ENCODE measurements at regions not wholly inside any gene's neighbourhood (a gene's known extent, or its start where the extent isn't known, plus 50 kb on each side); places are given as distances from the start of the nearest gene placed in this dataset.

DNA sequence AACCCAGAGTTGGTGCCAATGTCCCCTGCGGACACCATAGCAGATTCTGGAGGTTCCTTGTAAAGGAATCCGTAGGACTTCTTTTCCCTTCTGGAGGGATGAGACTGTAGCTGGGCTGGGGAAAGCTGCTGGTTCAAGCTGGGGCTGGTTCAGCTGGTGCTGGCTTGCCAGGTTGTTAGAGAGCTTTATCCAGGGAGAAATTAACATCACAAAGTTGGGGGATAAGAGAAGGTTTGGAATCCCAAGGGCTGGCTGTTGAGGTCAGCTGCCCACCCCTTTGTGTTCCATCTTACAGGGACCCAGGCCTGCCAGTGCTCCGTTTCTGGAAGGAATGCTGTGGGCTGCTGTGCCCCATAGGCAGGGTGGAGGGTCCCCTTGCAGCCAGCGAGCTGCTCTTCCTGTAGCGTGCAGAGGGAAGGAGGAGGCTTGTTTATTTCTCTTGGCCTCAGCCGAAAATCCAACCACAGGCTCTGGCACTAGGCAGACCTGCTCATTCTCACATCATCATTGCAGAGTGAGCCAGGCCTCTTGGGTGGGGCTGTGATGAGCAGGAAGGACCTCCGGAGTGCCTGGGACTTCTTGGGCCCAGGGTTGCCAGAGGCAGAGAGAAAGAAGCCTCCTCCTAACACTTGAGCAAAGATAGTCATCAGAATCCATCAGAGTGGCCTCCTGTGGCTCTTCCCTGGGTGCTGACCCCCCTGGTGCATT, 251.1 kb downstream of the SEC14L1 start:
- peak overlapping the region; percentile 79 to 85 for H3K27ac ChIP-seq
- no peaks in the 10 kb centered on the region for H3K9me3 ChIP-seq
- TF ChIP-seq, protein P1, sequence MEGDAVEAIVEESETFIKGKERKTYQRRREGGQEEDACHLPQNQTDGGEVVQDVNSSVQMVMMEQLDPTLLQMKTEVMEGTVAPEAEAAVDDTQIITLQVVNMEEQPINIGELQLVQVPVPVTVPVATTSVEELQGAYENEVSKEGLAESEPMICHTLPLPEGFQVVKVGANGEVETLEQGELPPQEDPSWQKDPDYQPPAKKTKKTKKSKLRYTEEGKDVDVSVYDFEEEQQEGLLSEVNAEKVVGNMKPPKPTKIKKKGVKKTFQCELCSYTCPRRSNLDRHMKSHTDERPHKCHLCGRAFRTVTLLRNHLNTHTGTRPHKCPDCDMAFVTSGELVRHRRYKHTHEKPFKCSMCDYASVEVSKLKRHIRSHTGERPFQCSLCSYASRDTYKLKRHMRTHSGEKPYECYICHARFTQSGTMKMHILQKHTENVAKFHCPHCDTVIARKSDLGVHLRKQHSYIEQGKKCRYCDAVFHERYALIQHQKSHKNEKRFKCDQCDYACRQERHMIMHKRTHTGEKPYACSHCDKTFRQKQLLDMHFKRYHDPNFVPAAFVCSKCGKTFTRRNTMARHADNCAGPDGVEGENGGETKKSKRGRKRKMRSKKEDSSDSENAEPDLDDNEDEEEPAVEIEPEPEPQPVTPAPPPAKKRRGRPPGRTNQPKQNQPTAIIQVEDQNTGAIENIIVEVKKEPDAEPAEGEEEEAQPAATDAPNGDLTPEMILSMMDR (IDR thresholded peaks at IDR 0.05), result no peak
- TF ChIP-seq POLR2A (IDR thresholded peaks at IDR 0.05), result peak in 1 of 2 donors; percentile 17
- peak; percentile 73 to 75 for DNase-seq
- H3K36me3 ChIP-seq, result no peaks in the 10 kb centered on the region
- intact Hi-C loops (cut with DNase I; ENCODE audit: low total_unique reads), result no loop called here
- no peaks in the 10 kb centered on the region for H3K27me3 ChIP-seq
- H3K4me1 ChIP-seq, result peaks cover 26 to 45% of the 10 kb centered on the region in 2 donors
- H3K4me3 ChIP-seq, result no peak overlapping the region

DNA sequence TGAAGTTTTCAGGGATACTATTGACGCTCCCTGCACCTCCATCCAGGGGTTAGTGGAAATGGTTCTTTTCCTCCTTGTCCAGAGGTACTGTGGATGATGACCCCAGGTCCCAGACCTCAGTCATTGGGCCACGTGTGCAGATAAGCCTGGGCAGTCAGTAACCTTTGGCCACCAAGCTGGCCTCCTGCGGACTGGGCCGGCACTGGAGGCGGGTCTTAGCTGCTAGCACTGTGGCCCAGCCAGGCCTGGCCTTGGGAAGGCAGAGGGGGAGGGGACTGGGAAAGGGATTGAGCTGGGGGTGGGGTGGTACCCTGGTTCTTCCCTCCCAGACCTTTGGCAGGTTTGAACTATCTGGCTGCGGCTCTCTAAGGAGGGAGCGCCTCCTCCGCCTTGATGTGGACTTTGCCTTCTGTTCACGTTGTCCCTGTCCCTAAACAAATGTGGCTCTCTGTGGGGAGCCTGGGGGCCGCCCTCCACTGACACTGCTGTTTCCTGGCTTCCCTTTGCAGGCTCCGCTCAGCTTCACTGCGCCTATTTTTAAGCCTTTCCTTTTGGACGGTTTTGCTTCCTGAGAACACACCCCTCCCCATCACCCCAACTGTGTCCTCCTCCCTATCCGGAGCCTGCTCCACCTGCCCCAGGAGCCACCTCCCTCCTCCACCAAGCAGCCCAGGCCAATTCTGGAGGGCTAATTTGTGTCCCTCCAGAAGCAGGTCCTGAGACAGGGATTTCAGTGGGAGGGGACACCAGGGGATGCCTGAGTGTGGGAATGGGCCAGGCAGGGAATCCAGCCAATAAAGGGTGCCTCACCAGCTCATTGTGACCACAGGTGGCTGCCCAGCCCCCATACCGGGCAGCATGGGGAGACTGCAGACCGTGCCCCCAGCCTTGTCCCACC, 251.9 kb downstream of the SEC14L1 start:
- Histone ChIP-seq H3K36me3 (no peaks in the 10 kb centered on the region), H3K9me3 (no peaks in the 10 kb centered on the region), H3K4me1 (peaks cover 26 to 53% of the 10 kb centered on the region in 2 donors), H3K27me3 (no peaks in the 10 kb centered on the region), H3K27ac (peak overlapping the region; percentile 79 to 85), H3K4me3 (no peak overlapping the region)
- intact Hi-C loops (cut with DNase I; ENCODE audit: low total_unique reads), result no loop called here
- DNase-seq, result peak in 1 of 2 donors; percentile 51
- no peak for TF ChIP-seq POLR2A (IDR thresholded peaks at IDR 0.05)
- TF ChIP-seq, protein P1 (IDR thresholded peaks at IDR 0.05), result no peak

DNA sequence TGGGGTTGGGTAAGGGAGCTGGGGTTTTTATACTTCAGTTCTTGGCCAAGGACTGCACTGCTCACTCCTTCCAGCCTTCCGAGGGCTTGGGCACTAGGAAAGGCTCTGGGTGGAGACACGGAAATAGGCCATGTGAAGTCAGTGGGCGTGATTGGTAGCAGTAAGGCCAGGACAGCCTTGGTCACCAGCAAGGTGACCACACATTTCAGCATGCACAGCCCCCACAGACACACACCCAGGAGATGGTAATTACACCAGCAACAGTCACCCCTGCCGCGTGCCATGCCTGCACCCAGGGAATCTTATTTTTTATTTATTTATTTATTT, 252.5 kb downstream of the SEC14L1 start:
- no peak for TF ChIP-seq POLR2A (IDR thresholded peaks at IDR 0.05)
- TF ChIP-seq, protein P1 (IDR thresholded peaks at IDR 0.05), result no peak
- peaks cover 26 to 50% of the 10 kb centered on the region in 2 donors for H3K4me1 ChIP-seq

DNA sequence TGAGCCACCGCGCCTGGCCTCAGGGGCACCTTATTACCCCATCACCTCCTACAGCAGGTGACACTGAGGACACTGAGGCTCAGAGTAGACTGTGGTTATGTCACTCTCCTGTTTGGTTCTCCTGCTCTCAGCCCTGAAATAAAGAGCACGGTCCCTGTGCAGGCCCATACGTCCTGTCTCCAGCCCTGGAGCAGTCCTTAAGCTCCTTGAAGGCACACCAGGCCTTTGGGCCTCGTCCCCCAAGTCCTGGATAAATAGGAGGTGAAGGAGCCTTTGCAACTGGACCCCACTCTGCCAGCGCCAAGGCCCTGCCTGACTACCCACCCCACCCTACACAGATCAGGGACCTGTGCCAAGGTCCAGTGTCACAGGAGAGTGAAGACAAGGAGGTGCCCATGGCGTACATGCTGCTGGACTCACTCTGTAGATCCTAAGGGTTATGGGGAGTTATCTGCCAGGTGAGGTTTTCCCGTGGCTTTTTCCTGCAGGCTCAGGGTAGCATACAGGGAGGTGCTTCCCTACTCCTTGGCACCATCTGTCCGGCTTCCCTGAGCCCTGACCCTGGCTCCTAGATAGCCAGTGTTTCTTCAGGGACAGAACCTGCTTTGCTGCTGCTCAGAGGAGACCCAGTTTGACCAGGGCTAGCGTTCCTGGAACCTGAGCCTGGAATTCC, 253.2 kb downstream of the SEC14L1 start:
- Histone ChIP-seq H3K36me3 (no peaks in the 10 kb centered on the region), H3K4me1 (peaks cover 24 to 42% of the 10 kb centered on the region in 2 donors), H3K9me3 (no peaks in the 10 kb centered on the region), H3K4me3 (no peak overlapping the region), H3K27me3 (no peaks in the 10 kb centered on the region), H3K27ac (peak overlapping the region; percentile 7 to 50)
- intact Hi-C loops (cut with DNase I; ENCODE audit: low total_unique reads), result no loop called here
- no peak for TF ChIP-seq POLR2A (IDR thresholded peaks at IDR 0.05)
- TF ChIP-seq, protein P1 (IDR thresholded peaks at IDR 0.05), result no peak
- no peak for DNase-seq

More for the DNA sequence above, 252.5 kb downstream of the SEC14L1 start:
- no peak for DNase-seq
- Histone ChIP-seq H3K4me3 (no peak overlapping the region), H3K36me3 (no peaks in the 10 kb centered on the region), H3K27me3 (no peaks in the 10 kb centered on the region), H3K9me3 (no peaks in the 10 kb centered on the region), H3K27ac (peak overlapping the region; percentile 79 to 85)
- intact Hi-C loops (cut with DNase I; ENCODE audit: low total_unique reads), result no loop called here
